ENCODE measurements at regions not wholly inside any gene's neighbourhood (a gene's known extent, or its start where the extent isn't known, plus 50 kb on each side); places are given as distances from the start of the nearest gene placed in this dataset.
"Not testable (repeated sequence)": the region's sequence is repeated elsewhere in the genome, so short reads cannot be mapped to it uniquely, and the experiment has no call there.

DNA sequence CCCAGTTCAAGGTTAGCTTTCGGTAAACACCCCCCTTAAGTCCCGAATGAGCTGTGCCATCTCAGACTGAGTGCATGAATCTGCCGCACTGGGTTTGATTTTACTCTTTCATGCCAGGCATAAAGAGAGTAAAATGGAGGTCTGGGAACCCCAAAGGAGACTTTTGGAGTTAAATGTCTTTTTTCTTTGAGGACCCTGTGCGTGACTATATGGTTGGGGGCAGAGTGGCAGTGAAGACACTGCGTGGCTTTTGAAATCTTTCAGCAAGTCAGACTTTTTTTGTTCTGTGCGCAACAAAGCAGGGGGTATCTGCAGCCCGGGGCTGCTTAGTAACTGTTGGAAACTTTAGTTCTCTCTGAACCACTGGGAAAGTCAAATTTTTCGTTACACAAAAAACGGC is 392.9 kb upstream of the SALL1 start:
- DNase-seq (ENCODE audit: low read depth in 2 of 2) = no peak

DNA sequence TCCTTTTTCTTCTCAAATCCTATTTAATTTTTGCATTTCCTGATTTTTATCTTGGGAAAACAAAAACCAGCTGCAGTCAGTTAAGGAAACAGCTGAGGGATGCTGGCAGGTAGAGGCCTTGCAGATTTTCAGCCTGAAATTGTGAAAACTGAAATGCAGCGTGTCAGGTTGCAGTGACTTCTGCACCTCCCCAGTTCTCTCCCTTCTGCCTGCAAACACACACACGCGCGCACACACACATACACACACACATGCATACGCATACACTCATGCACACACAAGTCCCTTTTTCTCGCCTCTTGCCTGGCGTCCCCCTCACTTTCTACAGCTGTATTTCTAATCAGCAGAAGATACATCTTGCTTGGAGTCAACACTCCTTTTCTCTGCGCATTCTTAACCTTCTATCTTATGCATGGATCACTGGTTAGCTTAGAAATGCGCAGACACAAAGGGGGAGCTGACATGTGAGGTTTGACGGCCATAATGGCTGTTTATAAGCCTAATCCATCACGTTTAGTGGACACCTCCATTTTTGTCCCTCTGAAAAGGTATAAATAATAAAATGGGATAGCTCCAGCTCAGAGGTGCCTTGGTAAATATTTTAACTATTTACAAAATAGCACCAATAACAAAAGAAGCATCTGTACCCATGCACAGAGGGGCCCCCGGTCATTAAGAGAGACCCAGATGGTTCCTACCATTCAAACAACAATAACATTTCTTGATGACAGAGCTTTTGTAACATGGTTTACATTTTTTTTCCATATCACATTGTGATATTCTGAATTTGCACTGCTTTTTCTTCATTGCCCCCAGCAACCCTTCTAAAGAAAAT is 392.1 kb upstream of the SALL1 start:
- no peak for DNase-seq (ENCODE audit: low read depth in 2 of 2)

DNA sequence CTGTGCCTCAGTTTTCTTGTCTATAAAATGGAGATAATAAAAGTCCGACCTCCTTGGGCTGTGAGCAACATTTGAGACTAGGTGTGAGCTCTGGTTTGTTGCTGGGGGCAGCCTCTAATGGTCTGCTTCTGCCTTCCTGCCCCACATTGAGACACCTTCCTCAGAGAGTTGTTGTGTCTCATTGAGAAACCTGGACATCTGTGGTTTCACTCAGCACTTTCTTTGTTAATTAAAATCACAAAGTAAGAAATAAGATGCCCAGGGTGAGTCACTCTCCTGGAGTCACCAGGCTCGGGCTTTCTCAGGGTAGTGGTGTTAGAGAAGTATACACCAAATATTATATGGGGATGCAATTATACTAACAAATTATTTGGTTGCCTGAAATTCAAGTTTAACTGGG is 389.2 kb upstream of the SALL1 start:
- no peak for DNase-seq (ENCODE audit: low read depth in 2 of 2)

DNA sequence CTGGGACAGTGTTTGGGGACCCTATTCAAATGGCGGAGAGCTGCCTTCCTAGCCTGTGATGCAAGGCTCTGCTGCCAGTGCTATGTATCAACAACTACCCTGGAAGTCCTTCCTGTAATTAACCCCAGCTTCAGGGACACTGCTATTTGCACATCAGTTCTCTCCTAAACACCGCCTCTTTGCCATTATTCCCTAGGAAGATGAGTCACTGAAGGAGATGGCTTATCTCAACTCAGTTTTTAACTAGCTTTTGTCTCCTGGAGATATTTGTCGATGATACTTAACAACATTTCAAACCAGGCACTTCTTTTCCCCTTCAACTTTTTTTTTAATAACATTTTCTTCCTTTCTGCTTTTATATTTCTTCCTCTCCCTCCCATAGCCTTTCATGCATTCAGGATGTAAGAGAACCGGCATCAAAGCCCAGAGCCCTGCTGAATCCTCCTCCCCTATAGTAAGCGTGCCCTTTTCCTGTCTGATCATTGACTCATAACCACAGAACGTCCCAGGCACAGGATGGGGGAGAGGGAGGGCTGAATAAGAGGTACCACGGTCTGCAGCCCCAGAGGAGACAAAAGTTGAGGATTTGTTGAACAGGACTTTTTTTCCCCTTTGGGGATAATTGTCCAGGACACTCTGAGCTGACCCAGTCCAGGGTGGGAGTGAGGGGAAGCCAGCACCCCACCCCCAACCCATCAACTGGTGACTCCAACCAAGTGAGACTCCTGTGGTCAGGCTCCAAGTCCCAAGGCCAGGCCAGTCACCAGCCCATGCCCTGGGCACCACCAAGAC is 387.8 kb upstream of the SALL1 start:
- no peak for DNase-seq (ENCODE audit: low read depth in 2 of 2)

DNA sequence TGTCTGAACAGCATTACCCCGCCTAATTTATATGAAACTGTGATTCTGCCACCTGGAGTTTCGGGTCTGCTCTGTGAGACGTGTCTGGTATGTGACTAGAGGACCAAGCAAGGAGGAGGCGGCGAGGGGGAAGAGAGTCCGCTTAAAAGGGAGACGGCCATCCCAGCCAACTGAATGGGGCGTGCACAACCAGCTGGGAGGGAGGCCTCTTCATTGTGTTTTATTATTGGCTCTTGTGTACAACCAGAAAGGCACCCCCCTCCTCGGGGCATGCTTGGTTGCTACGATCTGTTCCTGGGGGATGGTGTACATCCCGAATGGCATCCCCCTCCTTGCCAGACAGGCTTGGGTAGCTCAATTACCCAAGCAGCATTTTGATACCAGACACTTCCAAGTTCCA is 384.5 kb upstream of the SALL1 start:
- no peak for DNase-seq (ENCODE audit: low read depth in 2 of 2)

DNA sequence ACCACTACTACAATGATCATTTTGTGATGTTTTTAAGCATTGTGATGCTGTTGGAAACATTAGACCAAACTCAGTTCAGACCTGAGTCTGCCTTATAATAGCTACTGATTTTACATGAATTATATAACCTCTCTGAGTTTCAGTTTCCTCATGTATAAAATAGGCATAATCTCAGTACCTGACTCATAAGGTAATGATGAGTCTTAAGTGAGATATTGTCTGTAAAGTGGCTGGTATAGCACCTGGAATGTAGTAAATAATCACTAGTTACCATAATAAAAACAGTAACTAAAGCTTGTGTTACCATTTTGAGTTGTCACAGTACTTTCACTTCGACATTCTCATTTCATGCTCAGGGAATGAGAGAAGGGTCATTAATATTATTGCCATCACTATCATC is 381.5 kb upstream of the SALL1 start:
- no peak for DNase-seq (ENCODE audit: low read depth in 2 of 2)

DNA sequence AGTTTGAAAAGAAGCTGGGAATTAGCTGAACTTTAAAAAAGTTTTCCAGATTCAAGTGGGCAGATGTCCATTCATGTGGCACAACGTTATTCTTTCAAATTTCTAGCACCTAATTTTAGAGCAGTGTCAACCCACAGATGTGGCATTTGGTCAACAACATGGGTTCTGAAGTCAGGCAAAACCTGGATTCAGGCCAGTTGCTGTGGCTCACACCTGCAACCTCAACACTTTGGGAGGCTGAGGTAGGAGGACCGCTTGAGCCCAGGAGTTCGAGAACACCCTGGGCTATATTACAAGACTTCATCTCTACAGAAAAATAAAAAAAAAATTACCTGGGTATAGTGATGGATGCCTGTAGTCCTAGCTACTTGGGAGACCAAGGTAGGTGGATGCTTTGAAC is 380.2 kb upstream of the SALL1 start:
- DNase-seq (ENCODE audit: low read depth in 2 of 2) = no peak

DNA sequence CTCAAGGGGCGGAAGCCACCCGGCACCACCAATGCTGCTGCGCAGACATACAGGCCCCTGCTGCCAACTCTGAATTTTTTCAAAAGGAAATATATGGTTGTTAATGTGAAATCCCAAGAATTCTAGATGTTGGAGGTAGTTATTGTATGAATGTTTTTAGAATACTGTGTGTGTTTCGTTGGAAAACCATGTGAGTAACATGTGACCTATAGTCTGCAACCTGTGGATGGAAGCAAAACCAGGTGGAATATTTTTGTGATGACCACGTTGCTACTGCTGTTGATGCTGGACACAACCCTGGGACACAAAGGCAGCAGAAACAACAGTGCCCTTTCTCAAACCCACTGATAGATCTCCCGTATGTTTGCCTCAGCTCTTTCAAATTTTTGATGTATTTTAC is 376.3 kb upstream of the SALL1 start:
- DNase-seq (ENCODE audit: low read depth in 2 of 2) = no peak

DNA sequence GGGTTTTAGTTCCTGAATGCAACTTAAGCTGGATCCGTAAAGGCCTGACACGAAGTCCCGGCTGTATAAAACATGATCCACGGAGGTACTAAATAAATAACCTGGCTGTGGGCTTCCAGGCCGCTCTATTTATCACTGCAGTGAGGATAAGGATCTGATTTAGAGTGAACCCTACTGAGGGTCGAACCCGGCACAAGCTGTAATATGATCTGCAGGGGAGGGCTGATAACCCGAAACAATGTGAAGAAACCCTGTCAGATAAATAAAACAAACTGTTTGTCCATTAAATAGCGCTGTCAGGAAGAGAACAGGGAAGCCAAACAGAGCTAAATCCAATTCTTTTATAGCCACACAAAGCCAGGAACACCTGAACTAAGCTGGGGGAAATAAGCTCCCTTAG is 375.6 kb upstream of the SALL1 start:
- DNase-seq (ENCODE audit: low read depth in 2 of 2) = no peak

DNA sequence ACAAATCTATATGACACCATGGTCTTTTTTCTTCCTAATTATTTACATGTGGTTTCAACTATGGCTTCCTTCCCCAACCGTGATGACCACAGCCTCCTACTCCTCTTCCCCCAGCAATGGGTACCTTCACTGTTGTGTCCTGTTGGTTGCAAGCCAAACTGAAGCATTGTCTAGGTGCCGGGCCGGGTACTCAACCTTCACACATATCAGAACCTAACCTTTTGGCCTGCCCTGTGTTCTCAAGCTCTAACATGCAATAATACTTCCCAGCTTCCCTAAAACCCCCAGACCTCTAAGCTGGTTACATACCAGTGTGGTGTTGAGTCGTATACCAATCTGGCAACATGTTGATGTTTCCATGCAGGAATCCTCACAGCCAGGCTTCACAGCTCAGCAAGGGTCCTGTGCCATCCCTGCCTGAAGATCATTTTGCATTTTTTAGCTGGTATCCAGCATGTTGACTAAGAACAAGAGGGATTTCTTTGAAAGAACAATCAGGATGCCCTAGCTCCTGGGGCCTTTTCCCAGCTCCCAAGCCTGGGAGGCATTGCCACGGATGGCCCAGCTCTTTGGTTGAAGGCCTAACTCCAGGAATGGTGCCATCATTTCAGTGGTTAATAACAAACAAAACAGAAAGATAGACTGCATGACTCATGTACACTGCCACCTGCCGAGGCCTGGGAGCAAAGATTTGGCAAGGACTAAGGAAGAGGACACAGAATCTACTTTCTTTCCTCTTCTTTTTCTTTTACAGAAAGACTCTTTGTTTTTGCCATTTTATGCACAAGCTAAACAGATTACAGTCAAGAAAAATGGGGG is 373.7 kb upstream of the SALL1 start:
- no peak for DNase-seq (ENCODE audit: low read depth in 2 of 2)

DNA sequence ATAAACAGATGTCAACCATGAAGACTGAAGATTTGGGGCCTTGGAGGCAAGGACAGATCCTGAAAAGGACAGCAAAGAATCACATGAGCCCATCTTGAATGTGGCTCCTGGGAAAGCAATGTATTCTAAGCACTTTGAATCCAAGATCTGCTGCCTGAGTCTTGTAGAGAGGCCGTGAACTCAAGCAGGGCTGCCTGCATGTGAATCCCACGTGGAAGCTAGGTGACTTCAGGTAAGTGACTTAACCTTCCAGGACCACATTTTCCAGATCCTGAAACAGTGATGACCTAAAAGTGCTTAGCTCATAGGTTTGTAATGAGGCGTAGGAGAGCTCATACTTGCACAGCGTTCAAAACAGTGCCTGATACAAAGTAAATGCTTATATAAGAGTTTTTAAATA is 373.0 kb upstream of the SALL1 start:
- DNase-seq (ENCODE audit: low read depth in 2 of 2) = no peak

DNA sequence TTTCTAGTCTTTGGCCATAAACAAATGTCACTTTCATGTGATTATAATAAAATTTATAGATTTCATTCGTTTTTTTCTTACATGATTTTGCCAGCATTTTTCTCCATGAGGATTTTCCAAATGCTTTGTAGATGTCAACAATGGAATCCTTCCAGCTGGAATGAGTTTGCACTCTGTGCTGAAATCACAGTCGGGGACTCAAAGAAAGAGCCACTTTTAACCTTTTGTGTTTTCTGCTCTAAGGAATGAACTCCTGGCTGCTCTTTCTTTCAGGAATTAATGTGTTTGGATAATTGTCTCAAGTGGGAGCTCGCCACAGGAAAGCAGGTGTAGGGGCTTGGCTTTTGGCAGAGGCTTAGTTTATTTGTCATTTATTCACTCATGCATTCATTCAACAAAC is 372.3 kb upstream of the SALL1 start:
- no peak for DNase-seq (ENCODE audit: low read depth in 2 of 2)

DNA sequence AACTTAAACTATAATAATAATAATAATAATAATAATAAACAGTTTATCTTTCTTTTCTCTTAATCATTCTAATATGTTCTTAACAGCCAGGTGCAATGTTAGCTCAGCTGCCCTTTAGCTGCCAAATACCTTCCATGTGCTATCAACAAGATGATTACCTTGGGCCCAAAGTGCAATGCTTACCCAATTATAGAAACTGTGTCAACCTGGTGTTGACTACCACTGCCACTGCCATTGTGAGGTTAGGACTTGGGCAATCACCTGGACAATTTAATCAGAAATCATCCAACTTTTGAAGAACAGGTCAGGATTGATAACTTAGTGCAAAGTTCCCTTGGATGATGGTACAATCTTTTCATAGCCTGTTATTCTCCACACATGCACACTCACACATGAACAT is 371.8 kb upstream of the SALL1 start:
- no peak for DNase-seq (ENCODE audit: low read depth in 2 of 2)

DNA sequence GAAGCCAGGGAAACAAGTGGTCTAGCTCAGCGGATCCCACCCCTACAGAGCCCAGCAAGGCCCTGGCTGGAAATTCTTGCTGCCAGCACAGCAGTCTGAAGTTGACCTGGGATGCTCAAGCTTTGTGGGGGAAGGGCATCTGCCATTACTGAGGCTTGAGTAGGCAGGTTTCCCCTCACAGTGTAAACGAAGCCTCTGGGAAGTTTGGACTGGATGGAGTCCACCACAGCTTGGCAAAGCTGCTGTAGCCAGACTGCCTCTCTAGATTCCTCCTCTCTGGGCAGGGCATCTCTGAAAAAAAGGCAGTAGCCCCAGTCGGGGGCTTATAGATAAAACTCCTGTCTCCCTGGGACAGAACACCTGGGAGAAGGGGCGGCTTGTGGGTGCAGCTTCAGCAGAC is 365.9 kb upstream of the SALL1 start:
- DNase-seq (ENCODE audit: low read depth in 2 of 2) = not testable (repeated sequence)

DNA sequence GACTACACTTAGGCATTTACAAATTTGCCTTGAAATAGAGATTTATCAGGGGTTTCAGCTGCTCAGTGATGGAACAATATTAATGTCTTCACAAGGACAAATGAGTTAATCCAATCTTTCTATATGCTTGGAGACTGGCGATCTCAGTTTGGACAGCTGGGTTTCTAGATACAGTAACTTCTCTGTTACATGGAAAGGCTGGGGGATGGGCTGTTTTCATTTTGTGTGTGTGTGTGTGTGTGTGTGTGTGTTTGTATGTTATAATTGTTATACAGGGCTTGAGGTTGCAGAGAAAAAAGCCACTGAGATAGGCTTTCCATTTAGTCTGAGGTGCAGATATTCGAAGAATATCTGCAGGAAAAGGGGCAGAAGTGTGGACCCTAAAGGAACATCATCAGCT is 359.3 kb upstream of the SALL1 start:
- DNase-seq (ENCODE audit: low read depth in 2 of 2) = no peak

DNA sequence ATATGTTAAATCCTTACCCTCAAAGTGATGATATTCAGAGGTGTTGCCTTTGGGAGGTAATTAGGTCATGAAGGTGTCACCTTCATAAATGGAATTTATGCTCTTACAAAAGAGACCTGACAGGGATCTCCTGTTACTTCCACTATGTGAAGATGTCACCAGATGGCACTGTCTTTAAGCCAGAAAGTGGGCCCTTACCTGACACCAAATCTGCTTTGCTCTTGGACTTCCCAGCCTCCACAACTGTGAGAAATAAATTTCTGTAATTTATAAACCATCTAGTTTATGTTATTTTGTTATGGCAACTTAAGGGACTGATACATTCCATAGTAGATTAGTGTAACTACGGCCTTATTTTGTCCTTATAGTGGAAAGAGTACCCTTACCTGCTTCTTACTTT is 358.3 kb upstream of the SALL1 start:
- DNase-seq (ENCODE audit: low read depth in 2 of 2) = no peak

DNA sequence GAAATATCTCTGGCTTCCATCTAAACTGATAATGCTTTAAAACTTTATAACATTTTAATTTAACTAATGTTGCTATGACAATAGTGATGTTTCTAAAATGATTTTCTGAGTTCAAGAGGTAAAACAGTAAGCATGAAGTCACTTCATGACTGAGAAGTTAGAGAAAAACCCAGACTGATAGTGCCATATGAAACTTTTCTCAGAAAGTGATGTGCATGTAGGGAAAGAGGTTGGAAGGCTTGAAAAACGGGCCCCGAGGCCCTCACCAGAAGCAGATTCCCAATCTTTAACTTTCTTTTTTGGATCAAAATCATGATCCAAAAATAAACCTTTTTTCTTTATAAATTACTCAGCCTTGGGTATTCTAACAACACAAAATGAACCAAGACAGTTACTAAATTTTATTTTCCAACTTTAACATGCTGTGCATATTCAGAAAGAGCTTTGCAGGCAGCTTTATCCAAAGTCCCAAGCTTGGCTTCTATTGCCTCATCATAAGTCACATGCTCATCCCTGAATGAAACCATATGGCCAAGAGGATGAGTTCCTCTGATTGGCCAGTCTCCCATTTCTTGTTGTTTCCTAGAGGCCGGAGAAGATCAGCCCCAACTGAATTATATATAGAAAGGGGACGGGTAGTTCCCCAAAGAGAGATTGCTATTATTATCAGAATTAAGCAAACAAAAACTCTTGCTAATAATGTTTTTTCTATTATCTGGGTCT is 357.6 kb upstream of the SALL1 start:
- no peak for DNase-seq (ENCODE audit: low read depth in 2 of 2)

DNA sequence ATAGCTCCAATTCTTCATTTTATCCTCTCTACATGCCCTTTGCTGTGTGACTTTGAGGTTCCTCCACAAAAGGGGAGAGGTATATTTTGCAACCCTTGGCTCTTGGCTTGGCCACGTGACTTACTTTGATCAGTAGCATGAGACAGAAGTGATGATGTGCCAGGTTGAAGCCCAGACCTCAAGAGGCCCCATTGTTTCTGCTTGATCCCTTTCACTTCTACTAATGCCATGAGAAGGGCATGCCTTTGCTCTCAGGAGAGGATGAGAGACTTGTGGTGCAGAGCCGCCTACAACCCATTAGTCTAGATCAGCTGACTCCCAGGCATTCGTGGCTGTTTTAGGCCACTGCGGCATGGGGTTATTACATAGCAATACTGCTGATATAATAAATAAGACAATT is 356.2 kb upstream of the SALL1 start:
- DNase-seq (ENCODE audit: low read depth in 2 of 2) = no peak

DNA sequence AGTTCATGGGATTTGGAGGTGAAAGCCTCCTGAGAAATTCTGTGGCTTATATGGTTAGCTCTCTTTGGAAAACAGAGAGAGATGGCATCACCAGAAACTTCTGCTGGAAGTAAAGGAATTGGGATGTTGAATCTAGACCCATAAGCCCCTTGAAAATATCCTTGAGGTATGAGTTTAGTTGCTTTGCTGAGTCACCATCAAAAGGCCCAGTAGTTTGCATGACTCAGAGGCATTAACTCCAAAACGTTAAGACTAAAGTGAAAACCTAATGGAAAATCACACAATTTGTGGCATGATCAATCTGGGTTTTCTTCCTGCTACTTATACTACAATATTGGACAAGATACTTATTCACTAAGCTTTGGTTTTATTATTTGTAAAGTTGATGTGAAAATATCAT is 349.2 kb upstream of the SALL1 start:
- DNase-seq (ENCODE audit: low read depth in 2 of 2) = no peak

DNA sequence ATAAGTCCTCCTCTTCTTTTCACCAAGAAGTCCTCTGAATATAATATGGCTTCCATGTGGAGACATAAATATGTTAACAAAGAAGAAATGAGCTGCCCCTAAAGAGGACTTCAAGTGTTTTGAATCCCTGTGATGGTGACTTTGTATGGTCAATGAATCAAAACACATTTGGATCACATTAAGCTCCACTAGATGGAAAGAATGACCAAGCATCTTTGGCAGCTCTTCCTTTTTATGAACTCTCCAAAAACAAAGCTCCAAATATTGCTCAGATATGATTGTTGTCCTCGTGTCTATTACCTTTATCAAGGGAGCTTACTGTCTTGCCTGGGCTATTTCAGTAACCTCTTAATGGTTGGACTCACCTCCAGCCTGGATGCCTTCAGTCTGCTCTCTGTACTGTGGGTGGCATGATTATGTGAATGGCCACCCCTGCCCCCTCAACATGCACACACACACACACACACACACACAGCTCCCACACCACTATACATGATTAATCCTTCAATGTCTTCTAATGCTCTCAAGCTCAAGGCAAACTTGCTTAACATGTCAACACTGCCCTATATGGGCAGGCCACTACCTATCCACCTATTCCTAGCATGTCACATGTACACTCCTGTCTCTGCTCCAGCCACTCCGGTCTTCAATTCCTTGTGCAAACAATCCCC is 346.6 kb upstream of the SALL1 start:
- DNase-seq (ENCODE audit: low read depth in 2 of 2) = no peak

DNA sequence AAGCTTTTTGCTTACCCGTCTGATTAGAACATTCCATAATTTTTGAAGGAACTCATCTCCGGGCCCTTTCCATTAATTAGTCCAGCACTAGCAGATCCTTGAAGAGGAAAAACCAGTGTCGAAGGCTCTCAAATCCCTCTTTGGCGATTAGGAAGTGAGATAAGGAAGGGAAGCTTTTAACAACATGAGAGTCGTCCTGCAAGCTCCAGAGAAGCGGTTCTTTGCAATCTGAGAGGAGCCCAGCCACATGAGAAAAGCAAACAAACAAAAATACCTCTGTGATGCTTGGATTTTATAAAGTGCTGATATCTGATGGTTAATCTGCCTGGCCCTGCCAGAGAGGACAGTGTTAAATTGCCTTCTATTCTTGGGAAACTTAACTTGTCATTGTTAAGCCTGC is 339.8 kb upstream of the SALL1 start:
- no peak for DNase-seq (ENCODE audit: low read depth in 2 of 2)

All from activated CD8-positive, alpha-beta memory T cell treated with anti-CD3 and anti-CD28 coated beads for 4 hours (primary cell).